Hepatocyte (in vitro differentiated cells): ENCODE measurements at regions not wholly inside any gene's neighbourhood (a gene's known extent, or its start where the extent isn't known, plus 50 kb on each side); places are given as distances from the start of the nearest gene placed in this dataset.

ENCODE experiments used
- CTCF ChIP-seq: fragments of 200-600 bp; sonication (generic); IDR thresholded peaks from 2 replicates; pipeline ENCODE4 v1.5.1; 2016; ENCODE audit warnings: antibody characterized with exemption, mild to moderate bottlenecking; ENCODE audit not compliant: poor library complexity
- EZH2 ChIP-seq: fragments of 200-600 bp; sonication (generic); IDR thresholded peaks from 2 replicates; pipeline ENCODE4 v1.6.1; 2016; ENCODE audit warnings: antibody characterized with exemption, mild to moderate bottlenecking, borderline replicate concordance
- EZH2phosphoT487 ChIP-seq: fragments of 200-600 bp; sonication (generic); IDR thresholded peaks from one replicate; pipeline ENCODE4 v1.6.1; 2018; ENCODE audit warnings: antibody characterized with exemption, mild to moderate bottlenecking, low read depth, moderate library complexity; ENCODE audit not compliant: unreplicated experiment, severe bottlenecking

- TF ChIP-seq CTCF, result no peak
- no peak for TF ChIP-seq EZH2phosphoT487
- no peak for TF ChIP-seq EZH2
These were observed 218.1 kb upstream of the KCNJ16 start for GRCh38 chr17:69856946-69857345.
